ENCODE measurements at regions not wholly inside any gene's neighbourhood (a gene's known extent, or its start where the extent isn't known, plus 50 kb on each side); places are given as distances from the start of the nearest gene placed in this dataset.

- no peak for DNase-seq (ENCODE audit: low spot score)
- peaks cover 5% of the 10 kb centered on the region for H3K36me3 Mint-ChIP-seq (ENCODE audit: low read depth, unreplicated experiment)
- no peak overlapping the region for H3K4me3 Mint-ChIP-seq (ENCODE audit: unreplicated experiment)
- H3K27ac Mint-ChIP-seq (ENCODE audit: unreplicated experiment) = no peak overlapping the region
- no peaks in the 10 kb centered on the region for H3K4me1 Mint-ChIP-seq (ENCODE audit: unreplicated experiment)
- no peak for TF ChIP-seq CTCF (IDR thresholded peaks at IDR 0.05; ENCODE audit: unreplicated experiment)
- H3K27me3 Mint-ChIP-seq (ENCODE audit: unreplicated experiment) = no peaks in the 10 kb centered on the region
- H3K9me3 Mint-ChIP-seq (ENCODE audit: unreplicated experiment) = peaks cover 14% of the 10 kb centered on the region
These were observed 389.6 kb upstream of the USP24 start for GRCh38 chr1:55604749-55605148.

GRCh38 chr1:55604179-55604578, 389.0 kb upstream of the USP24 start:
- H3K27ac Mint-ChIP-seq (ENCODE audit: unreplicated experiment) = no peak overlapping the region
- no peak for DNase-seq (ENCODE audit: low spot score)
- no peak for TF ChIP-seq CTCF (IDR thresholded peaks at IDR 0.05; ENCODE audit: unreplicated experiment)
- H3K4me3 Mint-ChIP-seq (ENCODE audit: unreplicated experiment) = no peak overlapping the region
- H3K27me3 Mint-ChIP-seq (ENCODE audit: unreplicated experiment) = no peaks in the 10 kb centered on the region
- no peaks in the 10 kb centered on the region for H3K4me1 Mint-ChIP-seq (ENCODE audit: unreplicated experiment)
- H3K36me3 Mint-ChIP-seq (ENCODE audit: low read depth, unreplicated experiment) = peaks cover 5% of the 10 kb centered on the region
- peaks cover 14% of the 10 kb centered on the region for H3K9me3 Mint-ChIP-seq (ENCODE audit: unreplicated experiment)

GRCh38 chr1:55600242-55600641, 385.1 kb upstream of the USP24 start:
- TF ChIP-seq CTCF (IDR thresholded peaks at IDR 0.05; ENCODE audit: unreplicated experiment) = no peak
- H3K27me3 Mint-ChIP-seq (ENCODE audit: unreplicated experiment) = no peaks in the 10 kb centered on the region
- no peaks in the 10 kb centered on the region for H3K9me3 Mint-ChIP-seq (ENCODE audit: unreplicated experiment)
- no peaks in the 10 kb centered on the region for H3K4me1 Mint-ChIP-seq (ENCODE audit: unreplicated experiment)
- no peak overlapping the region for H3K27ac Mint-ChIP-seq (ENCODE audit: unreplicated experiment)
- DNase-seq (ENCODE audit: low spot score) = no peak
- H3K36me3 Mint-ChIP-seq (ENCODE audit: low read depth, unreplicated experiment) = no peaks in the 10 kb centered on the region
- H3K4me3 Mint-ChIP-seq (ENCODE audit: unreplicated experiment) = no peak overlapping the region

GRCh38 chr1:55597910-55598309, 382.7 kb upstream of the USP24 start:
- no peak for DNase-seq (ENCODE audit: low spot score)
- no peak overlapping the region for H3K27ac Mint-ChIP-seq (ENCODE audit: unreplicated experiment)
- no peaks in the 10 kb centered on the region for H3K4me1 Mint-ChIP-seq (ENCODE audit: unreplicated experiment)
- H3K9me3 Mint-ChIP-seq (ENCODE audit: unreplicated experiment) = no peaks in the 10 kb centered on the region
- H3K27me3 Mint-ChIP-seq (ENCODE audit: unreplicated experiment) = no peaks in the 10 kb centered on the region
- H3K36me3 Mint-ChIP-seq (ENCODE audit: low read depth, unreplicated experiment) = no peaks in the 10 kb centered on the region
- H3K4me3 Mint-ChIP-seq (ENCODE audit: unreplicated experiment) = no peak overlapping the region
- no peak for TF ChIP-seq CTCF (IDR thresholded peaks at IDR 0.05; ENCODE audit: unreplicated experiment)

- H3K4me1 Mint-ChIP-seq (ENCODE audit: unreplicated experiment) = no peaks in the 10 kb centered on the region
These were observed 379.5 kb upstream of the USP24 start for GRCh38 chr1:55594701-55595100.

More at GRCh38 chr1:55594701-55595100, 379.5 kb upstream of the USP24 start:
- TF ChIP-seq CTCF (IDR thresholded peaks at IDR 0.05; ENCODE audit: unreplicated experiment) = no peak
- Mint-ChIP-seq H3K36me3 (ENCODE audit: low read depth, unreplicated experiment) (no peaks in the 10 kb centered on the region), H3K9me3 (ENCODE audit: unreplicated experiment) (no peaks in the 10 kb centered on the region), H3K27ac (ENCODE audit: unreplicated experiment) (no peak overlapping the region), H3K27me3 (ENCODE audit: unreplicated experiment) (no peaks in the 10 kb centered on the region), H3K4me3 (ENCODE audit: unreplicated experiment) (no peak overlapping the region)
- DNase-seq (ENCODE audit: low spot score) = no peak

Measured in endothelial cell (in vitro differentiated cells).